H1 (cell line): ENCODE measurements at regions not wholly inside any gene's neighbourhood (a gene's known extent, or its start where the extent isn't known, plus 50 kb on each side); places are given as distances from the start of the nearest gene placed in this dataset.

ENCODE experiments used
- POLR2AphosphoS5 ChIP-seq: IDR thresholded peaks from 2 replicates; pipeline ENCODE4 v1.6.1; 2011; ENCODE audit warnings: low read depth, low read length
- SRF ChIP-seq: IDR thresholded peaks from 2 replicates; pipeline ENCODE4 v1.6.1; 2011; ENCODE audit warnings: mild to moderate bottlenecking, low read depth, low read length, moderate library complexity
- TEAD4 ChIP-seq: IDR thresholded peaks from 2 replicates; pipeline ENCODE4 v1.6.1; 2012; ENCODE audit warnings: low read depth, low read length, inconsistent platforms, mixed read lengths
- TF ChIP-seq, protein P1 (sequence below), 3 experiments: IDR thresholded peaks; 1 replicate in 2 of 3; 2 replicates in 1 of 3; pipeline versions ENCODE4 v1.5.1 to v1.6.1; 2011; ENCODE audit warnings: low read length in 3 of 3, mild to moderate bottlenecking in 3 of 3, inconsistent platforms in 2 of 3, low read depth in 1 of 3, moderate library complexity in 1 of 3; ENCODE audit not compliant: insufficient read depth in 1 of 3; ENCODE audit errors: control extremely low read depth in 1 of 3

DNA sequence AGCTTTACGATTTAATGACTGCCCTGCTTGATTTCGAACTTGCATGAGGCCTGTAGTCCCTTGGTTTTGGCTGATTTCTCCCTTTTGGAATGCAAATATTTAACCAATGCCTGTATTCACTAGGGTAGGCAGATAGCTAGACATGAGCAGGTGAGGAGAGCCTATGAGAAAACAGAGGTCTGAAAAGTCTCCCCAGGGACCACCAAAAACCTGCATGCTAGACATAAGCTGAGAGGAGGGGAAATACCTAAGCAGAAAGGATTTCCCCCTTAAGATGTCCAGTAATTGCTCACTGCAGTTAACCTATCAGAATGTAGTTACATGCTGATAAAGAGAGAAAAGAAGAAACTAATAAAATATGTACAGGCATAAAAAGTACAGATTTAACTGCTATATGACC, 667.4 kb upstream of the SEMA6A start:
- TF ChIP-seq POLR2AphosphoS5 (no peak), TEAD4 (no peak), SRF (no peak)
- TF ChIP-seq, protein P1, sequence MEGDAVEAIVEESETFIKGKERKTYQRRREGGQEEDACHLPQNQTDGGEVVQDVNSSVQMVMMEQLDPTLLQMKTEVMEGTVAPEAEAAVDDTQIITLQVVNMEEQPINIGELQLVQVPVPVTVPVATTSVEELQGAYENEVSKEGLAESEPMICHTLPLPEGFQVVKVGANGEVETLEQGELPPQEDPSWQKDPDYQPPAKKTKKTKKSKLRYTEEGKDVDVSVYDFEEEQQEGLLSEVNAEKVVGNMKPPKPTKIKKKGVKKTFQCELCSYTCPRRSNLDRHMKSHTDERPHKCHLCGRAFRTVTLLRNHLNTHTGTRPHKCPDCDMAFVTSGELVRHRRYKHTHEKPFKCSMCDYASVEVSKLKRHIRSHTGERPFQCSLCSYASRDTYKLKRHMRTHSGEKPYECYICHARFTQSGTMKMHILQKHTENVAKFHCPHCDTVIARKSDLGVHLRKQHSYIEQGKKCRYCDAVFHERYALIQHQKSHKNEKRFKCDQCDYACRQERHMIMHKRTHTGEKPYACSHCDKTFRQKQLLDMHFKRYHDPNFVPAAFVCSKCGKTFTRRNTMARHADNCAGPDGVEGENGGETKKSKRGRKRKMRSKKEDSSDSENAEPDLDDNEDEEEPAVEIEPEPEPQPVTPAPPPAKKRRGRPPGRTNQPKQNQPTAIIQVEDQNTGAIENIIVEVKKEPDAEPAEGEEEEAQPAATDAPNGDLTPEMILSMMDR (IDR thresholded peaks at IDR 0.05; ENCODE audit: control extremely low read depth in 1 of 3, insufficient read depth in 1 of 3, low read depth in 1 of 3, low read length in 3 of 3) = no peak
